NCI-H774 (cell line): ENCODE measurements at regions not wholly inside any gene's neighbourhood (a gene's known extent, or its start where the extent isn't known, plus 50 kb on each side); places are given as distances from the start of the nearest gene placed in this dataset.
"Not testable (repeated sequence)": the region's sequence is repeated elsewhere in the genome, so short reads cannot be mapped to it uniquely, and the experiment has no call there.

ENCODE experiments used
- DNase-seq: peaks from one replicate; lab custom pipeline; 2025; lab: John Stamatoyannopoulos, UW

DNA sequence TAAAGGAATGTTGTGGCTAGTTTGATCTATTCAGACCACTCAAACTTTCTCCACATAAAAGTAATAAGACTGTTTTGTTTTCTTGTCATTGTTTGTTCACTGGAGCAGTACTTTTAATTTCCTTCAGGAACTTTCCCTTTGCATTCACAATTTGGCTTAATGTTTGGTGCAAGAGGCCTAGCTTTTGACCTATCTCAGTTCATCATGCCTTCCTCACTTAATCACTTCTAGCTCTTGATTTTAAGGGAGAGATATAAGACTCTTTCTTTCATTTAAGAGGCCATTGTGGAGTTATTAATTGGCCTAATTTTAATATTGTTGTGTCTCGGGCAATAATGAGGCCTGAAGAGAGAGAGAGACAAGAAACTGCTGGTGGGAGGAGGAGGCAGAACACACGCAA, 371.7 kb upstream of the DEPDC1 start:
- DNase-seq: no peak

DNA sequence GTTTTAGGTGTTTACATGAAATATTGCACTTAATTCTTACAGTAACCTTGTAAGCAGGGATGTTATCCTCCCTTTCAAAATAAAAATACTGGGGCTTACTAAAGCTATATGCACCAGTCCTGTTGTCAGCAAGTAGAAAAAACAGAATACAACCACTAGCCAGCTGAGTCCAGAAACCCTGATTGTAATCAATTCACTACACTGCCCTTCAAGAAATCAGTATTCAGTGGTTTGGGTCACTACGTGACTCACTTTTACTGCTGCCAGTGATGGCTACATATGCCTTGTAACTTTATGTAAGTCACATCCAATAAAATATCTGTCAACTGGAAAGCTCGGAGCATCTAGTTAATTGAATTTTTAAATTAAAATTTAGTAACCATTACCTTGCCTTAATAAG, 376.3 kb upstream of the DEPDC1 start:
- no peak for DNase-seq

DNA sequence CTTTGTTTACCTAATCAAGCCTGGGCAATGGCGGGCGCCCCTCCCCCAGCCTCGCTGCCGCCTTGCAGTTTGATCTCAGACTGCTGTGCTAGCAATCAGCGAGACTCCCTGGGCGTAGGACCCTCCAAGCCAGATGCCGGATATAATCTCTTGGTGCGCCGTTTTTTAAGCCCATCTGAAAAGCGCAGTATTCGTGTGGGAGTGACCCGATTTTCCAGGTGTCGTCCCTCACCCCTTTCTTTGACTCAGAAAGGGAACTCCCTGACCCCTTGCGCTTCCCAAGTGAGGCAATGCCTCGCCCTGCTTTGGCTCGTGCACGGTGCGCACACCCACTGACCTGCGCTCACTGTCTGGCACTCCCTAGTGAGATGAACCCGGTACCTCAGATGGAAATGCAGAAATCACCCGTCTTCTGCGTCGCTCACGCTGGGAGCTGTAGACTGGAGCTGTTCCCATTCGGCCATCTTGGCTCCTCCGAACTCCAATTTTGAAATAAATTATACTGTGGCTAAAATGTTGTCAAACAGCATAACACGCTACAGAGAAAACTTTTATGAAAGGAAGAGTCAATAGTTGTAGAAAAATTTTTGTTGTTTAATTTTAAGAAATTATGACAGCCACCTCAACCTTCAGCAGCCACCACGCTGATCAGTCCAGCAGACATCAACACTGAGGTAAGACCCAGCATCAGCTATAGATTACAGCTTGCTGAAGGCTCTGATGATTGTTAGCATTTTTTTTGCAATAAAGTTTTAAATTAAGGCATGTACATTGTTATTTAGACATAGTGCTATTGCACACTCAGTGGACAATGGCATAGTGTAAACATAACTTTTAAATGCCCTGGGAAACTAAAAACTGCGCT, 384.7 kb upstream of the DEPDC1 start:
- not testable (repeated sequence) for DNase-seq

DNA sequence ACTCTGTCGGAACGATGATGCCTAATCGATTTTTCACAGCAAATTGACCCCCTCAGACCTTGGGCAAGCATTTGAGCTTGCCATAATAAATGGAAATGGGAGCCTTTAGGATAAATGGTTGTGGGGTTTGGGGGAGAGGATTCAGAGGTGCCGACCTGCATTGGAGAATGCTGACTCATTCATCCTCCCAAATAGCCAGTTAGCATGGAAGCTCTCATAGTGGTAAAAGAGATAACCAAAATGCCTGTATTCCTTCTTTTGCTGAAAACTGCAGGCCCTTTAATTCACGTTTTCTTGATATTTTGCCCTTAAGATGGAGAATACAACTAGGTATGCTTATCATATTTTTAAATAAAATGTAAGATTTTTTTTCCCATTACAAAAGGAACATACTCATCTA, 392.6 kb upstream of the DEPDC1 start:
- DNase-seq: no peak

DNA sequence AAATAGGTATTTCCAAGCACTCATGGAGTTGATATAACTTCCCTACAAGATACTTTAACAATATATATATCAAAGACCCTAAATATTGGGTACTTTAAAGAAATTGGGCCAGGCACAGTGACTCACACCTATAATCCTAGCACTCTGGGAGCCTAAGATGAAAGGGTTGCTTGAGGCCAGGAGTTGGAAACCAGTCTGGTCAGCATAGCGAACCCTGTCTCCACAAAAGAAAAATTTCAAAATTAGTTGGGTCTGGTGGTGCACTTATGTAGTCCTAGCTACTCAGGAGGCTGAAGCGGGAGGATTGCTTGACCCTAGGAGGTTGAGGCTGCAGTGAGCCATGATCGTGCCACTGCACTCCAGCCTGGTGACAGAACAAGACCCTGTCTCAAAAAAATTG, 393.9 kb upstream of the DEPDC1 start:
- no peak for DNase-seq

DNA sequence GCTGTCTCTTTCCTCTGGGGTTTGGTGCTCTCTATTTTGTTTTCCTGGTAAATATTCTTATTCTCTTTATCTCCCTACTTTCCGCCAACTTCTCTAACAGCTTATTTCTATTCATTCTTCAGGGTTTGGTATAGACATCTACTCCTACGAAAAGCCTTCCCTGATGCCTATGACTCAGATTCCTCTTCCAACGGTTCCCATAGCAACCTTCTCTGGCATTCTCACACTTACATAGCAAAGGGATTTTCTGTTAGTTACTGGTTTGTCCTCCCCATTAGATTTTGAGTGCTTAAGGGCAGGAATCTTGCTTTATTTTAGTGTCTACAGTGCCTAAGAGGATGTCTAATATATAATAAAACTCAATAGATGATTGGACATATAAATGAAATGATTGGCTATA, 407.6 kb upstream of the DEPDC1 start:
- no peak for DNase-seq

DNA sequence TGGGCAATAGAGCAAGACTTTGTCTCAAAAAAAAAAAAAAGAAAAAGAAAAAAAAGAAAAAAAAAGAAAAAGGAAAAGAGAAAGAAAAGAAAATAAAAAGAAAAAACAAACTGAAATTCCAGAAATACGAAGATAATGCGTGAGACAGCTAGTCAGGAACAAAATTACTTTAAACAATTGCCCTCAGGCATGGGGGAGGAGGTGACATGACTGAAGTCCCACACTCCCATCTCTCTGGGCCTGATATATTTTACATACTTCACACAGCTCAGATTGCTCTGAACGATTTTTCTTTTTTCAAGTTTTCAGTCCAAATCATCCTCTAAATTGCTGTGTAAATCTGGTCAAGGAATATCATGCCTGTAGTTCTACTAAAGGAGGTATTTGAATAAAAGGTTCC, 409.5 kb upstream of the DEPDC1 start:
- DNase-seq: no peak

DNA sequence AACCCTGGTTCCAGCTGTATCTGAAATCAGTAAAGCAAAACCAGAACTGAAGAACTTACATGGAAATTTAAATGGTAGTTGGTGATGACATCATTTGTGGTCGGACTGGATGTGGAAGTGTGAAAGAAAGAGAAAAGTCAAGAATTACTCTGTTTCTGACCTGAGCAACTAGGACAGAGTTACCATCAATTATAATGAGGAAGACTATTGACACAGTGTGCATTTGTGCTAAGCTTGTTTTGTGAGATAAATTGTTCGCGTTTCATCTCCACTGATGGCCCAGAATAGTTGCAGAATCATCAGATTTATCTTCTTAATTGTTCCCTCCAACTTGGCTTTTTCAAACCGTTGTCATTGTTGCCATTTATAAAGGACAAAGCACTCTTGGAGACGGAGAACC, 410.6 kb upstream of the DEPDC1 start:
- DNase-seq: no peak

DNA sequence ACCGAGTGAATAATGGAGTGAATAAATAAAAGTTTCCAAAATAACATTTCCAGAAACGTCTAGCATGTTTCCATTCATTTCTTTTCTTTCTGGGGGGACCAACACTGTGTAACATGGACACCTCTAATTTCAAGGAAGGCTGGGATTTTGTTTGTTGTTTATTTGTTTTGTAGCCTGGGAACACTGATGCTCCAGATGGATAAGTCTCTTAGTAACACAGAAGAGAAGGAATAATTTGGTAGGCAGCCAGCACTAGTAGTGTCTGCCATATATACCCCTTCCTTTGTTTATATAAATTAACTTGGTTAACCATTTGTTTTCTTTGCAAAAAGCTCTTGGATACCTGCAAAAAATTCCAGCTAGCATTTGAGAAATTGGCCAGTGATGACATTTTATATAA, 411.4 kb upstream of the DEPDC1 start:
- no peak for DNase-seq

DNA sequence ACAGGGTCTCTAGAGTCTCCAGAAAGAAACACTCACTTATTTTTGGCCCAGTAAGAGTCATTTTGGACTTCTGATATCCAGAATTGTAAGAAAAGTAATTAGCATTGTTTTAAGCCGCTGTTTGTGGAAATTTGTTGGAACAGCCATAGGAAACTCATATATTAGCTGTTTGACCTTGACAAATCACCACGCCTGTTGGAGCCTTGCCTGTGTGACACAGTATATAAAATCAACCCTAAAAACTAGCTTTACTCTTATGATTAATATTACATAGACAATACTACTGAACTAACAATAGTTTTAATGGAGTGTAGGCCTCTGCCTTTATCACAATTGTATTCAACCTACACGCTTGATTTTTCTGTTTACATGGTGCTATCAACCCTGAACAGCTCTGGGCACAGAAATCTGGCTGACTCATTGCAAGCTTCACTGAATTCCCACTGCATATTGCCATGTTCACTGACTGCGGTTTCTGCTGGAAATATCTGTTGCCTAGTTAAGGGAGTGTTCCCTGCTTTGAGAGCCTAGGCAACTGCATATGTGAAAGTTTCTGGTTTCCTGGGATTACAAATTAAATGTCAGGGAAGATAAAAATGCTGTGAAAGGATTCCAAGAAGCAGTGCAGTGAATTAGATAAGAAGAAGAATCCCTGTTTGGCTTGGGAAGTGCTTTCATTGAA, 419.5 kb upstream of the DEPDC1 start:
- no peak for DNase-seq

DNA sequence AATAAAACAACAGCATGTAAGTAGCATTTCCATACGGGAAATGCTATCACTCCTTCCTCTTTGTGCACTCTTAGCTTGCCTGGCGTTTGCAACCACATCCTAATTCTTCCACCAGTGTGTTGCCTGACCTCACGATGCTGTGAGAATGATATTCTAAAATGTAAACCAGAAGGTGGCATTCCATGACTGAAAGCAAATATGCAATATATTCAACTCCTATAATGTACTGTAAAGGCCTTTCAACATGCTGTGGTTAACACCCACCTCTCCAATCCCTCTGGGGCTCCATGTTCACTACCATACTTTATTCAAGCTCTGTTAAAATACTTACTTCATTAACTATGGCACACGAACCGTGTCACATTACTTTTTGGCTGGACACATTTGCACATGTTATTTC, 420.6 kb upstream of the DEPDC1 start:
- no peak for DNase-seq

DNA sequence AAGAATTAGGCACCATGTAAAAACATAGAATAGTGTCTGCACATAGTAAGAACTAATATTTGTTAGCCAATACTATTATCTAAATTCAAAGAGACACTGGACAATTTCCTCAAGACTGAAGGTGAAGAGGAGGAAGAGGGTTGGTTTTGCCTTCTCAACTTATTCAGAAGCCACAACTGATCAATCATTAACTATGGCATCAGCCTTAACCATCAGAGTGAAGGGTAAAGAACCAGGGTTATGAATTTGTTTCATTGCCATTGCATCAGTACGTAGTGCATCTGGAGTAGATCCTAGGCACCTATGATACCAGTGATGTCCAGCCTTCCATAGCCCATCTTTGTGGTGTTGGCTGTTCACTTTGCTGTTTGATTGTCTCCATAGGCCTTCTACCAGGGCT, 421.7 kb upstream of the DEPDC1 start:
- DNase-seq: no peak

DNA sequence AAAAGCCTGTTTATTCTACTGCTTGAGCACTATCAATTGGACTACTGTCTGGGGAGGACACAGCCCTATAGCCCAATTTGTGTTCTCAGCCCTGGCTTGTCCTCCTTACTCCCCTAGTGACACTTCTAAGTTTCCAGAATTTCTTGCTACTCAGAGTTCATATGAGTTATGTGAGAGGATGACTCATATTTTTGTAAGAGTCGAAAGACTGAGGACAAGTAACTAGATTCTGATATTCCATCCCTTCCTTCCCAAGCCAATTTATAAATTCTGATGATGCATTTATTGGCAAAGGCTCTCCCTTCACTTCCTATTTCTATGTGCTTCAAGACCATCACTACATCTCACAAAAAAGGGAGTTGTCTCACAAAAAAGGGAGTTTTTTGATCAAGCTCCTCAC, 422.2 kb upstream of the DEPDC1 start:
- no peak for DNase-seq

DNA sequence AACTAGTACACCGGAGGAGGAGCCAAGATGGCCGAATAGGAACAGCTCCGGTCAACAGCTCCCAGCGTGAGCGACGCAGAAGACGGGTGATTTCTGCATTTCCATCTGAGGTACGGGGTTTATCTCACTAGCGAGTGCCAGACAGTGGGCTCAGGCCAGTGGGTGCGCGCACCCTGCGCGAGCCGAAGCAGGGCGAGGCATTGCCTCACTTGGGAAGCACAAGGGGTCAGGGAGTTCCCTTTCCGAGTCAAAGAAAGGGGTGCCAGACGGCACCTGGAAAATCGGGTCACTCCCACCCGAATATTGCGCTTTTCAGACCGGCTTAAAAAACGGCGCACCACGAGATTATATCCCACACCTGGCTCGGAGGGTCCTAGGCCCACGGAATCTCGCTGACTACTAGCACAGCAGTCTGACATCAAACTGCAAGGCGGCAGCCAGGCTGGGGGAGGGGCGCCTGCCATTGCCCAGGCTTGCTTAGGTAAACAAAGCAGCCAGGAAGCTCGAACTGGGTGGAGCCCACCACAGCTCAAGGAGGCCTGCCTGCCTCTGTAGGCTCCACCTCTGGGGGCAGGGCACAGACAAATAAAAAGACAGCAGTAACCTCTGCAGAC, 426.7 kb upstream of the DEPDC1 start:
- not testable (repeated sequence) for DNase-seq

DNA sequence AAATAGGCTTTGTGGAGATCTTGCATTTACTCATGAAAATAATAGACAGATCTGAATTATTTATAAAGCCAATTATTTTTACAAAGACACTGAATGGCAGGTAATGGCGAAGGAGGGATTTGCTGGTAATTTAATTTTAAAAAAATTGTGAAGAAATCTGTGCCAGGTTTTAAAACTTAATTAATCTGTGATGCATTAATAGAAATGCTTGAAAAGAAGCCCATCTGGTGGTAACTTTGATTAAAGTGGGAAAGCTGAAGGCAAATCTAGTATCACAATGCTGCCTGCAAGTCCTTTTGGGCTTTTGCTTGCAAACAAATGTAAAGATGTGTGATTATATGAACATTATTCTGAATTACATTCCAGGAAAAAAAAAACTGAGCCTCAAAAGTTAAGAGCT, 433.2 kb upstream of the DEPDC1 start:
- DNase-seq: no peak

DNA sequence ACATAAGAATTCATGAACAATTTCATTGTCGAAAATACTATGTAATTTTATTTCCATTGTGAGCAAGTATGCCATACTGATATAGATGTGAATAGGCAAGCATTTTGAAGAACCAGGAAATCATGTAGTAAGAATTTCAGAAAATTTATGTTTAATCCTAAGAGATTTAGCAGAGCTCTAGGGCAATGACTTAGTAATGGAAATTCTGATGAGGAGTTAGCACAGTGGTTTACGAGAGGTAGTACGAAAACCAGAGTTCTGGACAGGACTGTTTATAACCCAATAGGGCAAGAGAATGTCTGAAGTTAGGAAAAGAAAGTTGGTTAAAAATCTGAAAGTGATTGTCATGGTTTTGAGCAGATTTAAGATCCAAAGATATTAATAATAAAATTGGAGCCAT, 439.6 kb upstream of the DEPDC1 start:
- no peak for DNase-seq

DNA sequence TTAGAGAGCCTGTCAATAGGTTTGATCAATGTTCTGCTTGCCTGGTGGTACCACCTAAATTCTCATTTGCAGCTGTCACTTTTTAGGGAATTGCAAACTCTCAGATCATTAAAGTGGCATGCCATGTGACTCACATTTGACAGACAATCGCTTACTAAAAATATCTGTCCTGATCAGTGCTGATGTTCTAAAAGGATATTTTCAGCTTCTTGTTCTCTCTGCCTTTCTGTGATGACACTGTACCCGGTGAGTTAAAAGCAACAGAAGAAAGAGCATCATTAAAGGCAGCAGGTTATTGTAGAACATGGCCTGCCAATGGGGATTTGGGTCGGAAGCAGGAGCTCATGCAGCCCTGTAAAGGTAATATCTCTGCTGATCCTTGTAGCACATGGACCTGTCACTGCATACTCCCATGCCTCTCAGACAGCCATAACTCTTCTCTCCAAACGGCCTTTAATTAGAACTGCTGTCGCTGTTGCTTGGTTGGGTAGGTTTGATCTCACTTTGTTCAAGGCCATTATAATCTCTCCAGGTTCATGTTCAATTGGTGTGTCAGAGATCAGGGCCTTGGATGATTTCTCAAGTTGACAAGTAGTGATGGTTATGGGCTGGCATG, 441.3 kb upstream of the DEPDC1 start:
- DNase-seq: no peak

DNA sequence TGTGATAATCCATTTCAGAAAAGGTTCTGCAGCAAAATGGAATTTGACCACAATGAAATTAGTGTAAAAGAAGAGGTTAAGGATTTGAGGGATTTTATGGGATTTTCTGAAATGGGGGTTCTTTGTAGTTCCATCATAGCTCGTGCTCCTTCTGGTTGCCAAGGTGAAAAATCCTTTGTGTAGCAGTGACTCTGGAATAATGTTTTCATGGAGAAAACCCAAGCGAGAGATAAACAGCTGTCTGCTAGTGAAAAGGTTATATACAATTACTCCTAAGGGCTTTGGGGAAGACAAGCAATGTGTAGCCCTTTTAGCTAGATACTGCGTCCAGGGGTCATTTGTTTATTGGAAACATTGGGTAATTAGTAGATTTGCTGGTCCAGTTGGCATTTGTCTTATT, 453.2 kb upstream of the DEPDC1 start:
- DNase-seq: no peak

DNA sequence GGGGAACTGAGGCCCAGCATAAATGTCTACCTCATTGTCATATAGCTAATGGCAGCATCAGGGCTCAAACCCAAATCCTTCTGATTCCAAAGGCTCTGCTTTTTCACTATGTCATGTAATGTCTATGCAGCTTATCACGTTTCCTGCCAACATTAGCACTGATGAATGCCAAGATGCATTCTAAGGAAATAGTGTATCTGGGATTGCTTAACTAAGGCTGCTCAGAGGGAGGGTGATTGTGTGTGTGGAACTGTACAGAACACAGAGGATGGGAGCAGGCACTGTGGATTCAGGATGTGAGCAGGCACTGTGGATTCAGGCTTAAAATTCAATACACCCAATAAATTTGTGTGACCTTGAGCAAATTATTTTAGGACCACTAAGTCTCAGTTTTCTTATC, 456.4 kb upstream of the DEPDC1 start:
- no peak for DNase-seq

DNA sequence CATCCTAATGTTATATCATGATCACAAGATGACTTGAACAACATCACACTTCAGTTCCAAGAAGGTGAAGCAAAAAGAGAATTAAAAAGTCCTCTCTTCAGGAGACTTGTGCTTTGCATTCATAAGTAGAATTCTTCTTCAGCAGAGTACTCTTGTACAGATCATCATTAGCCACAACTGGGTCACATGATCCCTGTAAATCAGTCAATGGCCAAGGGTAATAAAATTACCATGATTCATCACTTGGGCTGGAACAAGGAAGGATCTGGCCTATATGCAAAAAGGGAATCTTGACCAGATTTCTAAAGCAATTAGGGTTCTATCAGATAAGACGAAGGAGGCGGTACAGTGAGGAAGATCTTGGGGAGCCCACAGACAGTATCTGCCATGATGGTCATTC, 458.0 kb upstream of the DEPDC1 start:
- no peak for DNase-seq

DNA sequence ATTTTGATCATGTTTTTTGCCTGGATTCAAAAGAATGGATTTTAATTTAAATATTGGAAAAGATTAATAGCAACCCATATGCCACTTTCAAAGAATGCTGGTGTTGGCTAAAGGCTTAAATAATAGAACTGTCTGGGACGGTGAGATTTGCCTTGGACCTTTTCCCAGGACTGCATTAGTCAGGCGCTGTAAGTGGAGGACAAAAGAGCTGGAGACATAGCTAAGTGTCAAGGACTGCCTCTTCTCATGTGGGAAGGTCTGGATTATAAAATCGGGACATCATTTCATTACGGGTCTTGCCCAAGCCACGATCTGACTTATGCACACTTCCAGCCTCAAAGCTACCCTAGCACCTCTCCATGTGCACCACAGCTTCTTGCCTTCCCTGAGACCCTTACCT, 458.5 kb upstream of the DEPDC1 start:
- DNase-seq: peak; percentile 17

DNA sequence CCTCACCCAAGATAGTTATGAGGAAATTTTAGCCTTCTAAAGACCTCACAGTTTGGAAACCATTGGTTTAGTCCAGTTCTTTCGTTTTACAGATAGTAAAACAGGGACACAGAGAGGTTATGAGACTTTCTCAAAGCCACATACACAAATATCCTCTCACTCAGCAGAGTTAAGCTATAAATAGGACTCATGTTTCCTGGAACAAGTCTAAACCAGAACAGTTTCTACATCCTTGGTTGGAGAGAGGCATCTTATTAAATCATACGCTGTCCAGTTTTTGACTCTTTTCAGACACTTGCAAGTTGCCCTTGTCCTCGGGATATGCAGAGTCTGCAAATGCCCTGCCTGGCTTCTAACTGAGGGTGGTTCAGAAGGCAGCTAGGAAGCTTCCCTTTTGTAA, 462.1 kb upstream of the DEPDC1 start:
- DNase-seq: no peak

DNA sequence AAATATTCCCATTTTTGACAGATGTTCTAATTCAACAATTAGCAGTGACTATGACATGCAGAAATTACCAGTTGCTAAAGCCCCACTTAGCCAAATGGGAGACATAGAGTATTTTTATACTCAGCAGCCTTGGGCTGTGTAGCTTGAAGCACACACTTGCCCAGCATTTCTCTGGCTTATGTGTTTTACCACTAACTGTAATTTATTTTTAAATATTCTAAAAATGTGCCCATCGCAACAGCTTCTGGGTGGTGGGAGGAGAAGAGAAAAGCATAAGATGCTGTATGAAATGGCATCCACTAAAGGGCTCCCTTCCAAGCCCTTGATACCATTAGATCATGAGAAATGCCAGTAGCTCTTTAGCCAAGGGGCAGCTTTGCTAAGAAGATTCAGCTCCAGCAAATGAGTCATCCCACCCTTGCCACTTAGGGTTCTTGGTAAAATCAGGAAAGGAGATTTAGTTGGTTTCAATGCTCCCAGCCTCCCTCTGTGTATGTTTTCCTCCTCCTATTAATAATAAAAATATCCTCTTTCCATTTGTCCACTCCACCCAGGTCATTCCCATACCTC, 462.7 kb upstream of the DEPDC1 start:
- DNase-seq: no peak
